Esophagus (tissue), 2 donors: ENCODE measurements at regions not wholly inside any gene's neighbourhood (a gene's known extent, or its start where the extent isn't known, plus 50 kb on each side); places are given as distances from the start of the nearest gene placed in this dataset.
"Not testable (repeated sequence)": the region's sequence is repeated elsewhere in the genome, so short reads cannot be mapped to it uniquely, and the experiment has no call there.

Experiments
- H3K27ac ChIP-seq, 2 donors: one replicate each; pipeline ENCODE4 v1.5.1; 2013; ENCODE audit warnings: low read depth in 2 of 2, mild to moderate bottlenecking in 2 of 2, inconsistent platforms in 1 of 2, low read length in 1 of 2, moderate library complexity in 1 of 2
- H3K27me3 ChIP-seq, 2 donors: one replicate each; pipeline ENCODE4 v1.6.1; 2013; ENCODE audit warnings: low read length in 2 of 2, control low read depth in 1 of 2, mild to moderate bottlenecking in 1 of 2; ENCODE audit not compliant: insufficient read depth in 2 of 2, control insufficient read depth in 1 of 2
- H3K36me3 ChIP-seq, 2 donors: one replicate each; pipeline ENCODE4 v1.6.1; 2013; ENCODE audit warnings: low read length in 1 of 2; ENCODE audit not compliant: control insufficient read depth in 2 of 2, insufficient read depth in 2 of 2
- H3K4me1 ChIP-seq, 2 donors: one replicate each; pipeline ENCODE4 v1.6.1; 2013; ENCODE audit warnings: low read length in 1 of 2; ENCODE audit not compliant: control insufficient read depth in 2 of 2, insufficient read depth in 2 of 2
- H3K4me3 ChIP-seq, 2 donors: one replicate each; pipeline ENCODE4 v1.5.1; 2013; ENCODE audit warnings: low read length in 2 of 2, mild to moderate bottlenecking in 2 of 2, low read depth in 1 of 2, moderate library complexity in 1 of 2
- H3K9me3 ChIP-seq, 2 donors: one replicate each; pipeline ENCODE4 v1.6.1; 2013; ENCODE audit warnings: mild to moderate bottlenecking in 2 of 2, low read depth in 1 of 2, low read length in 1 of 2, moderate library complexity in 1 of 2; ENCODE audit not compliant: control insufficient read depth in 2 of 2, insufficient read depth in 1 of 2
- WGBS, 2 donors: extraction: QIAGEN DNeasy Blood & Tissue Kit; methylation state at CpG; one replicate each; pipeline ENCODE4 v1.1.7; 2013; 5-methylcytosine and 5-hydroxymethylcytosine counted together
- donor health status: healthy with polysubstance abuse.
- donor health status: Bipolar disorder and iron deficiency.

DNA sequence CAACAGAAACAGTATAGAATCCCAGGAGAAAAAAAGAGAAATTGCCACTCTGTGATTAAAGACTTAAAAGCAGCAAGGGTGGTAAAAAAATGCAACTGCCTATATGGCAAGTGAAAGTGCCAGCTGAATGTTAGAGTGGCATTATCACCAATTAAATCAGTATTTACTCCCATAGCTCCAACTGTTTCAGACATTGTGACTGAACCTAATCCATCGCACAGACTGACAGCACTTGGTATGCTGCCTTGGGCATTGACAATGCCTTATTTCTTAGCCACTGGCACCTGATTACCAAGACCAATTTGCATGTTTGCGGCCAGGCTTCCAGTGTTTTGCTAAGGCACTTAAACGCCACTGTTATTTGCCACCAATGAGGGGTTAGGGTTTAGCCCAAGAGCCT lies 201.9 kb upstream of the NECTIN3 start:
- H3K36me3 ChIP-seq = no peaks in the 10 kb centered on the region
- no peaks in the 10 kb centered on the region for H3K4me1 ChIP-seq
- no peaks in the 10 kb centered on the region for H3K27me3 ChIP-seq
- no peak overlapping the region for H3K4me3 ChIP-seq
- WGBS, 2 donors = 92 to 94% methylated on average over 3 of the region's 3 CpGs
- H3K9me3 ChIP-seq = no peaks in the 10 kb centered on the region
- no peak overlapping the region for H3K27ac ChIP-seq

- no peaks in the 10 kb centered on the region for H3K4me1 ChIP-seq
- no peaks in the 10 kb centered on the region for H3K27me3 ChIP-seq
- no peak overlapping the region for H3K4me3 ChIP-seq
- H3K27ac ChIP-seq = no peak overlapping the region
- H3K36me3 ChIP-seq = no peaks in the 10 kb centered on the region
- peaks cover 0 to 2% of the 10 kb centered on the region in 2 donors for H3K9me3 ChIP-seq
Measured at GRCh38 chr3:110871869-110872268, 199.7 kb upstream of the NECTIN3 start.

DNA sequence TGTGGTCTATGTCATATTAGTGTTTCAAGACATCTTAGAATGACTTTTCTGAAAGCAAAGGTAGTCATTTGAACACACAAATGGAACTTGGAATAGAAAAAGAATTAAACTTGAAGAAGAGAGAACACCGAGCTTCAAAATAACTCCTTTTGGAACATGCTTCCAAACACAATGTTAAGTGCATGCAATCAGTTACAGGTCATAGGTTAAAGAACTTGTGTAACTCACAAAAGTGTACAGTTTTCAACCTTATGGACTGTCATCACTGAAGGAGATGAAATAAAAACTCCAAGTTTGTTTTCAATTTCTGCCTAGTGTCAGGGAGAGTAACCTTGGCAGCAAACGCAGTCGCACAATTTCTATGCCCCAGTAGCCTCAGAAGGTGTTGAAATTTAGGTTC lies 192.9 kb upstream of the NECTIN3 start:
- peaks cover 0 to 2% of the 10 kb centered on the region in 2 donors for H3K9me3 ChIP-seq
- no peak overlapping the region for H3K27ac ChIP-seq
- WGBS, 2 donors = 90 to 93% methylated on average over 3 of the region's 3 CpGs

DNA sequence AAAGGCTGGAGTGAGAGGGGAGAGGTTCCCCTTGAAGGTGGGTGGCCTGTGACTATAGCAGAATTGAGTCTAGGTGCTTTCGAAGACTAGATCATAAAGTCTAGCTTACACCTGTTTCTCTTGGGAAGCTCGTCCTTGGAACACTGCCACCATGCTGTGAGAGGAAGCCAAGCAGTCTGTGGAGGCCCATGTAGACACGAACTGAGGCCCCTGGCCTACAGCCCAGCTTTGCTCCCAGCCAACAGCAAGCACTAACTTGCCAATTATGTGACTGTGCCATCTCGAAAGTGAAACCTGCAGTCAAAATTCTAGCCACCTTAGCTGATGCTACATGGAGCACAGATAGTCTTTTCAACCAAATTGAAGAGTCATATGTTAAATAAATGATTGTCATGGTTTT lies 190.5 kb upstream of the NECTIN3 start:
- 21 to 28% methylated on average over 4 of the region's 4 CpGs for WGBS, 2 donors
- no peaks in the 10 kb centered on the region for H3K4me1 ChIP-seq
- H3K4me3 ChIP-seq = no peak overlapping the region
- no peak overlapping the region for H3K27ac ChIP-seq
- no peaks in the 10 kb centered on the region for H3K27me3 ChIP-seq
- H3K36me3 ChIP-seq = no peaks in the 10 kb centered on the region
- no peaks in the 10 kb centered on the region for H3K9me3 ChIP-seq

More for the DNA sequence above, 192.9 kb upstream of the NECTIN3 start:
- Histone ChIP-seq H3K36me3 (no peaks in the 10 kb centered on the region), H3K4me1 (no peaks in the 10 kb centered on the region), H3K4me3 (no peak overlapping the region), H3K27me3 (no peaks in the 10 kb centered on the region)

DNA sequence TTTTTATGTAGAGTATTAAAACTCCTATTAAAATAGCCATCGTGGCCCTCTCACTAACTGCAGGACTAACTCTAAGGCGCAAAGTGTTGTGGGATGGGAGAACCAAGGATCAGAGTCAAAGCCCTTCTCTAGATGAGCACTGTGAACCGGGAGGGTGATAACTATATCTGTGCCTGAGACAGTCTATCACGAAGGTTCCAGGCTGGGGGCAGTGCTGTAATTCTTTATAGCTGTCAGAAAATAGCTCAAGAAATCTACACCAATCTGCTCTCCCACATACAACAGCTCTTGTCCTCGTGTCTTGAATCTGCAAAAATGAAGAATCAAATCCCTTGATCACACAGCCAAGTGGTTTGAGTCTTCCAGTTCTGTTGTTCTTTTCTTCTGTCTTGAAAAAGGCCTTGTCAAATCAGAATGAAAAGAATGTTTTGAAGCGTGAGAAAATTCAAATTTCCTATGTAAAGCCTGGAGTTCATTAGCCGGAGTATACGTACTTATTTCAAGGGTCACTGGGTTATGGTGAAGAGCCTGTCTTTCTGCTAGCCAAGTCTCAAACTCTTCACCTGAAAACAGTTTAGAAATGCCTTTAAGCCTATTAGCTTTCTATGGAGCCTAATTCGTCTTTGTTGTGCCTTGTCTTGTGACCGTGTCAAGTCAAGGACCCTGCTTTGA lies 185.3 kb upstream of the NECTIN3 start:
- Histone ChIP-seq H3K27me3 (no peaks in the 10 kb centered on the region), H3K4me3 (no peak overlapping the region), H3K9me3 (no peaks in the 10 kb centered on the region), H3K36me3 (no peaks in the 10 kb centered on the region), H3K4me1 (no peaks in the 10 kb centered on the region), H3K27ac (no peak overlapping the region)
- 74 to 76% methylated on average over 10 of the region's 10 CpGs for WGBS, 2 donors

DNA sequence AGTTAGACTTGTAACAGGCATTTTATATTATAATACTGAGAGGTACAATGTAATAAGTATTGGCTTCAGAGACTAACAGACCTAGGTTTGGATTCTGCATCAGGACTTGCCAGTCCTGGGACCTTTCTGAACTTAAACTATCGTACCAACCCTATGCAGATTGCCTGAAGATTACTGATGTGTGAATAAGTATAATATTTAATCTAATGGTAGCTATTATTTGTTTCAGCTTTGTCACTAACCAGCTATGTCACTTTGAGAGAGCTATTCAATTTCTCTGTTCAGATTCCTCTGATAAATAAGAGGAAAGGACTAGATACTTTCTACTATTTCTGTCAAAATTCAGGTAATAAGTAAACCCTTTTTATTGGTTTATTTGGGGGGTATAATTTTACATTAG lies 184.4 kb upstream of the NECTIN3 start:
- Histone ChIP-seq H3K4me1 (no peaks in the 10 kb centered on the region), H3K36me3 (no peaks in the 10 kb centered on the region), H3K9me3 (no peaks in the 10 kb centered on the region), H3K27me3 (no peaks in the 10 kb centered on the region), H3K27ac (no peak overlapping the region), H3K4me3 (no peak overlapping the region)
- 67 to 88% methylated on average over 1 of the region's 1 CpG for WGBS, 2 donors

DNA sequence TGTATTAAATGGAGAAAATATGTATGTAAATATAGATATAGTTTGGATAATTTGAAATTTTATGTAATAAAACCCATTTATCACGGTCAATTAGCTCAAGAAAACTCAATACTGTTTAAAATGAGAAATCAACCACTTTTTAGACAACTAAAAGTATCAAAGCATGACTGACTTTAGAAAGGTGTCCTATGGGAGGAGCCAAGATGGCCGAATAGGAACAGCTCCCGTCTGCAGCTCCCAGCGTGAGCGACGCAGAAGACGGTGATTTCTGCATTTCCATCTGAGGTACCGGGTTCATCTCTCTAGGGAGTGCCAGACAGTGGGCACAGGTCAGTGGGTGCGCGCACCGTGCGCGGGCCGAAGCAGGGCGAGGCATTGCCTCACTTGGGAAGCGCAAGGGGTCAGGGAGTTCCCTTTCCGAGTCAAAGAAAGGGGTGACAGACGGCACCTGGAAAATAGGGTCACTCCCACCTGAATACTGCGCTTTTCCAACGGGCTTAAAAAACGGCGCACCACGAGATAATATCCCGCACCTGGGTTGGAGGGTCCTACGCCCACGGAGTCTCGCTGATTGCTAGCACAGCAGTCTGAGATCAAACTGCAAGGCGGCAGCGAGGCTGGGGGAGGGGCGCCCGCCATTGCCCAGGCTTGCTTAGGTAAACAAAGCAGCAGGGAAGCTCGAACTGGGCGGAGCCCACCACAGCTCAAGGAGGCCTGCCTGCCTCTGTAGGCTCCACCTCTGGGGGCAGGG lies 182.8 kb upstream of the NECTIN3 start:
- not testable (repeated sequence) for H3K9me3 ChIP-seq, H3K36me3 ChIP-seq, H3K4me3 ChIP-seq, H3K27ac ChIP-seq, H3K27me3 ChIP-seq, H3K4me1 ChIP-seq
- WGBS, 2 donors = 66 to 95% methylated on average over 27 to 29 of the region's 33 CpGs

- H3K4me1 ChIP-seq, H3K9me3 ChIP-seq, H3K36me3 ChIP-seq, H3K27me3 ChIP-seq, H3K27ac ChIP-seq, H3K4me3 ChIP-seq: not testable (repeated sequence)
- 76 to 80% methylated on average over 1 to 3 of the region's 3 CpGs for WGBS, 2 donors
Measured at GRCh38 chr3:110889376-110889699, 182.3 kb upstream of the NECTIN3 start.

DNA sequence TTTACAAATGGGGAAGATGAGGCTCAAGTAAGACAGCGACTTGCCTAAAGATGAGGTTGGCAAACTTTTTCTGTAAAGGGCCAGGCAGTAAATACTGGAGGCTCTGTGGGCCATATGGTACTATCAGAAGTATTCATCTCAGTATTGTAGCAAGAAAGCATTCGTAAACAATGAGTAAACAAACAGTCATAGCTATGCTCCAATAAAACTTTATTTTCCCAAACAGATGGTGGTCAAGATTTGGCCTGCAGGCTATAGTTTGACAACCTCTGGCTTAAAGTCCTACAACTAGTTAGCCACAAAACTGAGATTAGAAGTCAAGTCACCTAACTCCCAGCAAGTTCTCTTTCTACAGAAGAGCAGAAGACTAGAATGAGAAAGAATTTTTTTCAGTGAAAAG lies 177.0 kb upstream of the NECTIN3 start:
- Histone ChIP-seq H3K4me3 (no peak overlapping the region), H3K27ac (no peak overlapping the region), H3K4me1 (no peaks in the 10 kb centered on the region), H3K27me3 (no peaks in the 10 kb centered on the region), H3K36me3 (no peaks in the 10 kb centered on the region), H3K9me3 (no peaks in the 10 kb centered on the region)
- WGBS, 2 donors = 90 to 93% methylated on average over 2 of the region's 2 CpGs

- Histone ChIP-seq H3K9me3 (no peaks in the 10 kb centered on the region), H3K4me1 (no peaks in the 10 kb centered on the region), H3K27ac (no peak overlapping the region), H3K36me3 (no peaks in the 10 kb centered on the region), H3K27me3 (no peaks in the 10 kb centered on the region), H3K4me3 (no peak overlapping the region)
- WGBS, 2 donors = 85 to 87% methylated on average over 1 of the region's 1 CpG
Measured at GRCh38 chr3:110895054-110895453, 176.6 kb upstream of the NECTIN3 start.
